HEK293 (cell line): ENCODE measurements at regions not wholly inside any gene's neighbourhood (a gene's known extent, or its start where the extent isn't known, plus 50 kb on each side); places are given as distances from the start of the nearest gene placed in this dataset.

ENCODE experiments used
- CTCF ChIA-PET: fragments of 350-600 bp; formaldehyde crosslinking; extraction: SDS; loops from one replicate; lab custom pipeline; 2021; ENCODE audit warnings: antibody characterized with exemption; lab: Yijun Ruan, JAX
- POLR2A ChIA-PET: fragments of 300-600 bp; formaldehyde crosslinking; extraction: SDS; loops from one replicate; lab custom pipeline; 2020; ENCODE audit warnings: antibody characterized with exemption, inconsistent platforms; lab: Yijun Ruan, JAX
- H3K27ac ChIP-seq: fragments of 200-500 bp; sonication (Bioruptor generic); 2 replicates; pipeline ENCODE4 v1.5.1; 2014; ENCODE audit warnings: low read depth, low read length, control low read depth, inconsistent platforms; ENCODE audit errors: extremely low read depth
- H3K36me3 ChIP-seq, 2 experiments: fragments of 200-500 bp in 1 of 2; sonication (Bioruptor generic) in 1 of 2; 1 replicate in 1 of 2; 2 replicates in 1 of 2; pipeline ENCODE4 v1.5.1; 2014 to 2017; ENCODE audit warnings: inconsistent platforms in 2 of 2, low read length in 2 of 2; ENCODE audit not compliant: control insufficient read depth in 2 of 2, insufficient read depth in 1 of 2
- H3K4me1 ChIP-seq: fragments of 200-500 bp; sonication (Bioruptor generic); 2 replicates; pipeline ENCODE4 v1.5.1; 2014; ENCODE audit warnings: mild to moderate bottlenecking, low read length, inconsistent platforms; ENCODE audit not compliant: control insufficient read depth, insufficient read depth
- H3K4me3 ChIP-seq: 2 replicates; pipeline ENCODE4 v1.5.1; 2011; ENCODE audit warnings: low read depth, mild to moderate bottlenecking, control low read depth, low read length, moderate library complexity
- H3K9me3 ChIP-seq: fragments of 200-500 bp; sonication (Bioruptor generic); 2 replicates; pipeline ENCODE4 v1.5.1; 2014; ENCODE audit warnings: low read depth, low read length, inconsistent platforms; ENCODE audit not compliant: control insufficient read depth, insufficient read depth
- EGR2 ChIP-seq: fragments of 450-650 bp; formaldehyde crosslinking; IDR thresholded peaks from 2 replicates; pipeline ENCODE4 v1.5.1; 2016; ENCODE audit warnings: low read depth, missing biosample characterization, missing genetic modification characterization
- GLI4 ChIP-seq: fragments of 450-650 bp; formaldehyde crosslinking; IDR thresholded peaks from 2 replicates; pipeline ENCODE4 v1.5.1; 2016; ENCODE audit warnings: missing biosample characterization, missing genetic modification characterization
- SP3 ChIP-seq: fragments of 450-650 bp; formaldehyde crosslinking; IDR thresholded peaks from 2 replicates; pipeline ENCODE4 v1.5.1; 2016; ENCODE audit warnings: missing biosample characterization, missing genetic modification characterization
- SP7 ChIP-seq: fragments of 450-650 bp; formaldehyde crosslinking; IDR thresholded peaks from 2 replicates; pipeline ENCODE4 v1.5.1; 2016; ENCODE audit warnings: missing biosample characterization, missing genetic modification characterization
- ZBTB17 ChIP-seq: fragments of 450-650 bp; formaldehyde crosslinking; IDR thresholded peaks from 2 replicates; pipeline ENCODE4 v1.5.1; 2016; ENCODE audit warnings: missing biosample characterization, missing genetic modification characterization
- ZBTB7A ChIP-seq: fragments of 450-650 bp; formaldehyde crosslinking; IDR thresholded peaks from 2 replicates; pipeline ENCODE4 v1.5.1; 2016; ENCODE audit warnings: low read depth, missing biosample characterization, missing genetic modification characterization
- ZIC2 ChIP-seq: fragments of 450-650 bp; formaldehyde crosslinking; IDR thresholded peaks from 2 replicates; pipeline ENCODE4 v1.5.1; 2016; ENCODE audit warnings: missing biosample characterization, missing genetic modification characterization
- ZNF114 ChIP-seq: fragments of 450-650 bp; formaldehyde crosslinking; IDR thresholded peaks from 2 replicates; pipeline ENCODE4 v1.5.0; 2017; ENCODE audit warnings: missing biosample characterization, missing genetic modification characterization
- ZNF146 ChIP-seq: fragments of 450-650 bp; formaldehyde crosslinking; IDR thresholded peaks from 2 replicates; pipeline ENCODE4 v1.5.1; 2016; ENCODE audit warnings: missing biosample characterization, missing genetic modification characterization
- ZNF248 ChIP-seq: fragments of 450-650 bp; formaldehyde crosslinking; IDR thresholded peaks from 2 replicates; pipeline ENCODE4 v1.5.1; 2017; ENCODE audit warnings: missing biosample characterization, missing genetic modification characterization
- ZNF266 ChIP-seq: fragments of 450-650 bp; formaldehyde crosslinking; IDR thresholded peaks from 2 replicates; pipeline ENCODE4 v1.5.1; 2016; ENCODE audit warnings: missing biosample characterization, missing genetic modification characterization, low read depth
- ZNF335 ChIP-seq: fragments of 450-650 bp; formaldehyde crosslinking; conservative IDR thresholded peaks from 2 replicates; pipeline ENCODE4 v1.5.1; 2016; ENCODE audit warnings: missing biosample characterization, missing genetic modification characterization
- ZNF433 ChIP-seq: fragments of 450-650 bp; formaldehyde crosslinking; IDR thresholded peaks from 2 replicates; pipeline ENCODE4 v1.5.1; 2016; ENCODE audit warnings: missing biosample characterization, missing genetic modification characterization, low read depth
- ZNF626 ChIP-seq: fragments of 450-650 bp; sonication (Bioruptor Pico); formaldehyde crosslinking; IDR thresholded peaks from 2 replicates; pipeline ENCODE4 v1.5.1; 2018; ENCODE audit warnings: missing biosample characterization, missing genetic modification characterization, inconsistent platforms
- ZNF658 ChIP-seq: fragments of 450-650 bp; formaldehyde crosslinking; IDR thresholded peaks from 2 replicates; pipeline ENCODE4; 2016; ENCODE audit warnings: missing biosample characterization, missing genetic modification characterization
- ZNF664 ChIP-seq: fragments of 450-650 bp; formaldehyde crosslinking; IDR thresholded peaks from 2 replicates; pipeline ENCODE4 v1.5.1; 2016; ENCODE audit warnings: missing biosample characterization, missing genetic modification characterization
- ZNF747 ChIP-seq: fragments of 450-650 bp; formaldehyde crosslinking; IDR thresholded peaks from 2 replicates; pipeline ENCODE4 v1.5.1; 2016; ENCODE audit warnings: missing biosample characterization, missing genetic modification characterization
- TF ChIP-seq, protein P1 (sequence below): fragments of 450-650 bp; IDR thresholded peaks from 2 replicates; pipeline ENCODE4 v1.5.1; 2018; ENCODE audit warnings: missing biosample characterization, mild to moderate bottlenecking, missing genetic modification characterization
- TF ChIP-seq, protein P2 (sequence below): fragments of 450-650 bp; formaldehyde crosslinking; IDR thresholded peaks from 2 replicates; pipeline ENCODE4 v1.5.1; 2016; ENCODE audit warnings: missing biosample characterization, missing genetic modification characterization
- TF ChIP-seq, protein P3 (sequence below): fragments of 450-650 bp; formaldehyde crosslinking; IDR thresholded peaks from 2 replicates; pipeline ENCODE4 v1.5.1; 2017; ENCODE audit warnings: missing biosample characterization, missing genetic modification characterization
- TF ChIP-seq, protein P4 (sequence below): fragments of 450-650 bp; formaldehyde crosslinking; IDR thresholded peaks from 2 replicates; pipeline ENCODE4 v1.5.1; 2017; ENCODE audit warnings: missing biosample characterization, mild to moderate bottlenecking, missing genetic modification characterization, moderate library complexity

DNA sequence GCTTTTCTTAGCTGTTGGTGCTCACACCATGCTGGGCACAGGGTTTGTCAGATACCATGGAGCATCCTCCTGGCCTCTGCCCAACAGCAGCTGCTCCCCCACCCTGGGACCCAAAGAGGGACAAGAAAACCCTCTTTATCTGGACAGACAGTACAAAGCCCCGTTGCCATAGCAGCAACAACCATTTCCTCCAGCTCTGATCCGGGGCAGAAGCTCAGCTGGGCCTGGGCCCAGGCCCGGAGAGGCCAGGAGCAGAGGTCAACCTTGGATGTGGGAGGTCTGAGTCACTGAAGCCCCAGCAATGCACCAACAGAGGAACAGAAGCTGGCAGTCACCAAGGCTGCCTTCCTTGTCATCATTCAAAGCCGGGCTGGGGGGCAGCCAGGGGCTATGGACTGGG, 228.4 kb upstream of the POU3F1 start (continued):
- no peak for TF ChIP-seq ZNF335 (tag by site-specific recombination)
- TF ChIP-seq ZNF433 (tag by site-specific recombination), result no peak
- TF ChIP-seq SP3, result no peak
- TF ChIP-seq ZNF658 (tag by site-specific recombination), result no peak
- TF ChIP-seq, protein P1, sequence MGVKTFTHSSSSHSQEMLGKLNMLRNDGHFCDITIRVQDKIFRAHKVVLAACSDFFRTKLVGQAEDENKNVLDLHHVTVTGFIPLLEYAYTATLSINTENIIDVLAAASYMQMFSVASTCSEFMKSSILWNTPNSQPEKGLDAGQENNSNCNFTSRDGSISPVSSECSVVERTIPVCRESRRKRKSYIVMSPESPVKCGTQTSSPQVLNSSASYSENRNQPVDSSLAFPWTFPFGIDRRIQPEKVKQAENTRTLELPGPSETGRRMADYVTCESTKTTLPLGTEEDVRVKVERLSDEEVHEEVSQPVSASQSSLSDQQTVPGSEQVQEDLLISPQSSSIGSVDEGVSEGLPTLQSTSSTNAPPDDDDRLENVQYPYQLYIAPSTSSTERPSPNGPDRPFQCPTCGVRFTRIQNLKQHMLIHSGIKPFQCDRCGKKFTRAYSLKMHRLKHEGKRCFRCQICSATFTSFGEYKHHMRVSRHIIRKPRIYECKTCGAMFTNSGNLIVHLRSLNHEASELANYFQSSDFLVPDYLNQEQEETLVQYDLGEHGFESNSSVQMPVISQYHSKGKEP (tag by site-specific recombination), result no peak
- no peak for TF ChIP-seq ZNF248 (tag by site-specific recombination)
- no peak for TF ChIP-seq ZNF266 (tag by site-specific recombination)

- Histone ChIP-seq H3K36me3 (no peaks in the 10 kb centered on the region), H3K4me3 (no peak overlapping the region), H3K27ac (no peak overlapping the region), H3K4me1 (no peaks in the 10 kb centered on the region), H3K9me3 (no peaks in the 10 kb centered on the region)
- TF ChIP-seq ZNF114 (tag by site-specific recombination) (no peak), ZIC2 (peak; percentile 81)
- CTCF ChIA-PET, result interaction anchor here (0.7 kb wide), 1 partner anchor 160 kb away, joined by 3 read pairs; no protein-coding TSS in a partner anchor
- POLR2A ChIA-PET, result interaction anchor here (0.6 kb wide), 1 partner anchor 337 kb away, joined by 7 read pairs; no protein-coding TSS in a partner anchor
Observed at GRCh38 chr1:38273196-38273804, 226.7 kb upstream of the POU3F1 start.

- Histone ChIP-seq H3K4me1 (no peaks in the 10 kb centered on the region), H3K4me3 (no peak overlapping the region), H3K9me3 (no peaks in the 10 kb centered on the region), H3K36me3 (no peaks in the 10 kb centered on the region), H3K27ac (no peak overlapping the region)
- TF ChIP-seq ZBTB7A (tag by site-specific recombination) (no peak), SP7 (tag by site-specific recombination) (no peak), ZNF664 (tag by site-specific recombination) (no peak), ZNF626 (tag by site-specific recombination) (no peak), ZNF114 (tag by site-specific recombination) (no peak), GLI4 (tag by site-specific recombination) (no peak), ZNF146 (tag by site-specific recombination) (no peak), ZNF747 (tag by site-specific recombination) (no peak)
- TF ChIP-seq, protein P2, sequence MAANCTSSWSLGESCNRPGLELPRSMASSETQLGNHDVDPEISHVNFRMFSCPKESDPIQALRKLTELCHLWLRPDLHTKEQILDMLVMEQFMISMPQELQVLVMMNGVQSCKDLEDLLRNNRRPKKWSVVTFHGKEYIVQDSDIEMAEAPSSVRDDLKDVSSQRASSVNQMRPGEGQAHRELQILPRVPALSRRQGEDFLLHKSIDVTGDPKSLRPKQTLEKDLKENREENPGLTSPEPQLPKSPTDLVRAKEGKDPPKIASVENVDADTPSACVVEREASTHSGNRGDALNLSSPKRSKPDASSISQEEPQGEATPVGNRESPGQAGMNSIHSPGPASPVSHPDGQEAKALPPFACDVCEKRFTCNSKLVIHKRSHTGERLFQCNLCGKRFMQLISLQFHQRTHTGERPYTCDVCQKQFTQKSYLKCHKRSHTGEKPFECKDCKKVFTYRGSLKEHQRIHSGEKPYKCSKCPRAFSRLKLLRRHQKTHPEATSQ (tag by site-specific recombination), result no peak
- CTCF ChIA-PET, result interaction anchor here (0.6 to 0.7 kb wide), 2 partner anchors 160 to 481 kb away, joined by 3 read pairs; no protein-coding TSS in a partner anchor
- POLR2A ChIA-PET, result no interaction called here
Observed at GRCh38 chr1:38272515-38272914, 225.9 kb upstream of the POU3F1 start.

GRCh38 chr1:38270849-38271633, 224.4 kb upstream of the POU3F1 start:
- H3K27ac ChIP-seq, result no peak overlapping the region
- ChIA-PET CTCF (no interaction called here), POLR2A (no interaction called here)
- no peak overlapping the region for H3K4me3 ChIP-seq
- H3K36me3 ChIP-seq, result no peaks in the 10 kb centered on the region
- H3K4me1 ChIP-seq, result no peaks in the 10 kb centered on the region
- H3K9me3 ChIP-seq, result no peaks in the 10 kb centered on the region
- TF ChIP-seq, protein P3, sequence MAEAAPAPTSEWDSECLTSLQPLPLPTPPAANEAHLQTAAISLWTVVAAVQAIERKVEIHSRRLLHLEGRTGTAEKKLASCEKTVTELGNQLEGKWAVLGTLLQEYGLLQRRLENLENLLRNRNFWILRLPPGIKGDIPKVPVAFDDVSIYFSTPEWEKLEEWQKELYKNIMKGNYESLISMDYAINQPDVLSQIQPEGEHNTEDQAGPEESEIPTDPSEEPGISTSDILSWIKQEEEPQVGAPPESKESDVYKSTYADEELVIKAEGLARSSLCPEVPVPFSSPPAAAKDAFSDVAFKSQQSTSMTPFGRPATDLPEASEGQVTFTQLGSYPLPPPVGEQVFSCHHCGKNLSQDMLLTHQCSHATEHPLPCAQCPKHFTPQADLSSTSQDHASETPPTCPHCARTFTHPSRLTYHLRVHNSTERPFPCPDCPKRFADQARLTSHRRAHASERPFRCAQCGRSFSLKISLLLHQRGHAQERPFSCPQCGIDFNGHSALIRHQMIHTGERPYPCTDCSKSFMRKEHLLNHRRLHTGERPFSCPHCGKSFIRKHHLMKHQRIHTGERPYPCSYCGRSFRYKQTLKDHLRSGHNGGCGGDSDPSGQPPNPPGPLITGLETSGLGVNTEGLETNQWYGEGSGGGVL (tag by site-specific recombination), result no peak
- TF ChIP-seq, protein P2 (tag by site-specific recombination), result no peak
- TF ChIP-seq EGR2 (tag by site-specific recombination) (0 out of 2 replicates have a peak, but pooled peaks have one; percentile 13), ZBTB17 (tag by site-specific recombination) (no peak)
- TF ChIP-seq, protein P4, sequence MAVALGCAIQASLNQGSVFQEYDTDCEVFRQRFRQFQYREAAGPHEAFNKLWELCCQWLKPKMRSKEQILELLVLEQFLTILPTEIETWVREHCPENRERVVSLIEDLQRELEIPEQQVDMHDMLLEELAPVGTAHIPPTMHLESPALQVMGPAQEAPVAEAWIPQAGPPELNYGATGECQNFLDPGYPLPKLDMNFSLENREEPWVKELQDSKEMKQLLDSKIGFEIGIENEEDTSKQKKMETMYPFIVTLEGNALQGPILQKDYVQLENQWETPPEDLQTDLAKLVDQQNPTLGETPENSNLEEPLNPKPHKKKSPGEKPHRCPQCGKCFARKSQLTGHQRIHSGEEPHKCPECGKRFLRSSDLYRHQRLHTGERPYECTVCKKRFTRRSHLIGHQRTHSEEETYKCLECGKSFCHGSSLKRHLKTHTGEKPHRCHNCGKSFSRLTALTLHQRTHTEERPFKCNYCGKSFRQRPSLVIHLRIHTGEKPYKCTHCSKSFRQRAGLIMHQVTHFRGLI, result no peak
